HEK293T (cell line): ENCODE measurements at regions not wholly inside any gene's neighbourhood (a gene's known extent, or its start where the extent isn't known, plus 50 kb on each side); places are given as distances from the start of the nearest gene placed in this dataset.

Experiments
- CTBP1 ChIP-seq: fragments of 450-650 bp; IDR thresholded peaks from 2 replicates; pipeline ENCODE4 v1.6.1; 2016; ENCODE audit warnings: borderline replicate concordance
- ELF4 ChIP-seq: fragments of 450-650 bp; IDR thresholded peaks from 2 replicates; pipeline ENCODE4 v1.6.1; 2017; ENCODE audit warnings: antibody characterized with exemption
- FOXA1 ChIP-seq: fragments of 450-650 bp; IDR thresholded peaks from 2 replicates; pipeline ENCODE4 v1.6.1; 2016; ENCODE audit warnings: mild to moderate bottlenecking
- FOXK2 ChIP-seq: fragments of 450-650 bp; IDR thresholded peaks from 2 replicates; pipeline ENCODE4 v1.6.1; 2016; ENCODE audit warnings: mild to moderate bottlenecking
- FOXM1 ChIP-seq: fragments of 450-650 bp; IDR thresholded peaks from 2 replicates; pipeline ENCODE4 v1.6.1; 2017; ENCODE audit warnings: mild to moderate bottlenecking, borderline replicate concordance
- L3MBTL2 ChIP-seq: fragments of 450-650 bp; conservative IDR thresholded peaks from 2 replicates; pipeline ENCODE4 v1.6.1; 2016; ENCODE audit warnings: mild to moderate bottlenecking
- LEF1 ChIP-seq: fragments of 450-650 bp; IDR thresholded peaks from 2 replicates; pipeline ENCODE4 v1.6.1; 2017; ENCODE audit warnings: mild to moderate bottlenecking, borderline replicate concordance
- NFRKB ChIP-seq: fragments of 450-650 bp; IDR thresholded peaks from 2 replicates; pipeline ENCODE4 v1.6.1; 2016; ENCODE audit warnings: mild to moderate bottlenecking, moderate library complexity
- PKNOX1 ChIP-seq: fragments of 450-650 bp; IDR thresholded peaks from 2 replicates; pipeline ENCODE4 v1.6.1; 2016
- SP1 ChIP-seq: fragments of 450-650 bp; IDR thresholded peaks from 2 replicates; pipeline ENCODE4 v1.6.1; 2017
- TARDBP ChIP-seq: fragments of 450-650 bp; IDR thresholded peaks from 2 replicates; pipeline ENCODE4 v1.6.1; 2016

- TF ChIP-seq NFRKB (no peak), L3MBTL2 (no peak), SP1 (no peak), CTBP1 (no peak), FOXK2 (no peak), FOXM1 (no peak), TARDBP (no peak), LEF1 (no peak), ELF4 (no peak), PKNOX1 (no peak), FOXA1 (no peak)
Observed at GRCh38 chr13:33409673-33410510, 124.3 kb upstream of the STARD13 start.
